Adrenal gland (tissue), 5 donors: ENCODE measurements at regions not wholly inside any gene's neighbourhood (a gene's known extent, or its start where the extent isn't known, plus 50 kb on each side); places are given as distances from the start of the nearest gene placed in this dataset.

ENCODE experiments used
- CTCF ChIP-seq, 6 experiments: fragments of 450-650 bp in 4 of 6; fragments of 200-600 bp in 2 of 6; sonication (generic) in 1 of 6; IDR thresholded peaks; 1 replicate in 5 of 6; 2 replicates in 1 of 6; pipeline versions ENCODE4 v1.5.1 to v1.8.0; 2016 to 2021; ENCODE audit warnings: antibody characterized with exemption in 6 of 6, mild to moderate bottlenecking in 2 of 6, moderate library complexity in 1 of 6
- POLR2A ChIP-seq, 2 donors: fragments of 450-650 bp; IDR thresholded peaks; one replicate each; pipeline ENCODE4 v1.6.1; 2017; ENCODE audit warnings: antibody characterized with exemption in 2 of 2, mild to moderate bottlenecking in 2 of 2, moderate library complexity in 1 of 2
- donor health status: DM: no; HTN: no; CAD: no.

GRCh38 chr11:38819981-38820380, 2221.9 kb upstream of the RAG2 start:
- no peak for TF ChIP-seq CTCF (IDR thresholded peaks at IDR 0.05)
- no peak for TF ChIP-seq POLR2A (IDR thresholded peaks at IDR 0.05)
